Keratinocyte (primary cell): ENCODE measurements at regions not wholly inside any gene's neighbourhood (a gene's known extent, or its start where the extent isn't known, plus 50 kb on each side); places are given as distances from the start of the nearest gene placed in this dataset.

Experiments used
- DNase-seq: peaks from one replicate; pipeline ENCODE4 v3.0.0-alpha.2; 2011; ENCODE audit warnings: low read depth, missing footprints, low spot score
- FAIRE-seq: peaks from 2 replicates; lab custom pipeline; 2011; peaks lifted over from hg19 to GRCh38; lab: Jason Lieb, UNC
- H2AFZ ChIP-seq: 2 replicates; pipeline ENCODE4 v1.6.0; 2012; ENCODE audit warnings: low read length, control low read depth, inconsistent platforms; ENCODE audit not compliant: control insufficient read depth
- H3K27ac ChIP-seq: 2 replicates; pipeline ENCODE4 v1.5.1; 2011; ENCODE audit warnings: low read length; ENCODE audit not compliant: control insufficient read depth, insufficient read depth
- H3K27me3 ChIP-seq: 3 replicates; pipeline ENCODE4 v1.6.0; 2011; ENCODE audit warnings: low read length; ENCODE audit not compliant: control insufficient read depth, insufficient read depth; ENCODE audit errors: extremely low read depth
- H3K36me3 ChIP-seq, 2 experiments: 2 replicates in 1 of 2; 3 replicates in 1 of 2; pipeline ENCODE4 v1.5.1; 2011; ENCODE audit warnings: low read length in 2 of 2, mild to moderate bottlenecking in 1 of 2; ENCODE audit not compliant: control insufficient read depth in 2 of 2, insufficient read depth in 2 of 2; ENCODE audit errors: extremely low read depth in 1 of 2
- H3K4me1 ChIP-seq: 3 replicates; pipeline ENCODE4 v1.5.1; 2011; ENCODE audit warnings: low read length; ENCODE audit not compliant: control insufficient read depth, insufficient read depth; ENCODE audit errors: extremely low read depth
- H3K4me2 ChIP-seq: 3 replicates; pipeline ENCODE4 v1.6.0; 2011; ENCODE audit warnings: low read depth, low read length; ENCODE audit not compliant: control insufficient read depth, insufficient read depth; ENCODE audit errors: extremely low read depth
- H3K4me3 ChIP-seq, 3 experiments: fragments of 200-600 bp in 1 of 3; sonication (generic) in 1 of 3; 2 replicates in 2 of 3; 3 replicates in 1 of 3; pipeline ENCODE4 v1.5.1; 2011 to 2016; ENCODE audit warnings: low read length in 3 of 3, mild to moderate bottlenecking in 3 of 3, control low read depth in 2 of 3, inconsistent platforms in 1 of 3, low read depth in 1 of 3, mixed read lengths in 1 of 3, mixed run types in 1 of 3, moderate library complexity in 1 of 3; ENCODE audit not compliant: control insufficient read depth in 2 of 3, insufficient read depth in 2 of 3; ENCODE audit errors: extremely low read depth in 1 of 3
- H3K79me2 ChIP-seq: 2 replicates; pipeline ENCODE4 v1.6.0; 2012; ENCODE audit warnings: low read length; ENCODE audit not compliant: control insufficient read depth, insufficient read depth
- H3K9ac ChIP-seq: 3 replicates; pipeline ENCODE4 v1.6.0; 2011; ENCODE audit warnings: low read length; ENCODE audit not compliant: control insufficient read depth, insufficient read depth; ENCODE audit errors: extremely low read depth
- H3K9me1 ChIP-seq: 3 replicates; pipeline ENCODE4 v1.6.0; 2011; ENCODE audit warnings: low read length; ENCODE audit not compliant: control insufficient read depth, insufficient read depth; ENCODE audit errors: extremely low read depth
- H3K9me3 ChIP-seq: 2 replicates; pipeline ENCODE4 v1.5.1; 2012; ENCODE audit warnings: low read depth, low read length; ENCODE audit not compliant: control insufficient read depth
- H4K20me1 ChIP-seq: 3 replicates; pipeline ENCODE4 v1.6.0; 2011; ENCODE audit warnings: low read length; ENCODE audit not compliant: control insufficient read depth, insufficient read depth; ENCODE audit errors: extremely low read depth
- EZH2 ChIP-seq: IDR thresholded peaks from one replicate; pipeline ENCODE4 v1.6.1; 2012; ENCODE audit warnings: inconsistent platforms, mild to moderate bottlenecking, low read length, moderate library complexity
- dilution Hi-C: fragments of 300-500 bp; cut with MboI; formaldehyde crosslinking; loops from one replicate; pipeline ENCODE4 v1.7.0; 2020; ENCODE audit warnings: low sequenced_read_pairs; ENCODE audit not compliant: extremely low pct_ligation_motif_present
- TF ChIP-seq, protein P1 (sequence below), 3 experiments: IDR thresholded peaks in 1 of 3; conservative IDR thresholded peaks in 1 of 3; optimal IDR thresholded peaks in 1 of 3; 2 replicates in 2 of 3; 3 replicates in 1 of 3; pipeline versions ENCODE3 to v1.5.1; 2011; ENCODE audit warnings: low read length in 3 of 3, mild to moderate bottlenecking in 3 of 3, moderate library complexity in 2 of 3, control low read depth in 1 of 3, inconsistent platforms in 1 of 3; ENCODE audit not compliant: insufficient read depth in 2 of 3; ENCODE audit errors: extremely low read depth in 1 of 3

DNA sequence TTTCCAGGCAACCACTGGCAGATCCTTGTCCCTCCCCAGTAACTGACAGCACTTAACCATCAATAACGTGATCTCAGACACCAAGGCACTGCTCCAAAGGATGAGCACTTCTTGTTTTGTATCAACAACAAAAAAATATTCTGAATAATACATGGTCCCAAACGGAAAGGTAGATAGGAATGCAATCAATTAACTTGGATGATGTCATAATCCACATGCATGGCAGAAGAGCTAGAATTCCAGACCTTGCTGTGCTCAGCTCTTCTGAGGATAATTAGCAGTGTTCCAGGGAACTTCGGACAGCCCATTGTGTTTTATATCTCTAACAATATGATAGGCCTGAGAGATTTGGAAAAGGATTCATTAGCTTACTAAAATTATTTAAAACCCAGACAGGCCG, 288.4 kb upstream of the PCSK5 start:
- Histone ChIP-seq H3K9me1 (no peaks in the 10 kb centered on the region), H3K4me3 (no peak overlapping the region), H4K20me1 (no peaks in the 10 kb centered on the region), H3K9me3 (no peaks in the 10 kb centered on the region), H3K4me2 (no peak overlapping the region), H2AFZ (no peak overlapping the region), H3K9ac (no peak overlapping the region), H3K27me3 (no peaks in the 10 kb centered on the region), H3K79me2 (no peaks in the 10 kb centered on the region), H3K4me1 (no peaks in the 10 kb centered on the region), H3K27ac (no peak overlapping the region), H3K36me3 (no peaks in the 10 kb centered on the region)
- TF ChIP-seq EZH2 = no peak
- TF ChIP-seq, protein P1, sequence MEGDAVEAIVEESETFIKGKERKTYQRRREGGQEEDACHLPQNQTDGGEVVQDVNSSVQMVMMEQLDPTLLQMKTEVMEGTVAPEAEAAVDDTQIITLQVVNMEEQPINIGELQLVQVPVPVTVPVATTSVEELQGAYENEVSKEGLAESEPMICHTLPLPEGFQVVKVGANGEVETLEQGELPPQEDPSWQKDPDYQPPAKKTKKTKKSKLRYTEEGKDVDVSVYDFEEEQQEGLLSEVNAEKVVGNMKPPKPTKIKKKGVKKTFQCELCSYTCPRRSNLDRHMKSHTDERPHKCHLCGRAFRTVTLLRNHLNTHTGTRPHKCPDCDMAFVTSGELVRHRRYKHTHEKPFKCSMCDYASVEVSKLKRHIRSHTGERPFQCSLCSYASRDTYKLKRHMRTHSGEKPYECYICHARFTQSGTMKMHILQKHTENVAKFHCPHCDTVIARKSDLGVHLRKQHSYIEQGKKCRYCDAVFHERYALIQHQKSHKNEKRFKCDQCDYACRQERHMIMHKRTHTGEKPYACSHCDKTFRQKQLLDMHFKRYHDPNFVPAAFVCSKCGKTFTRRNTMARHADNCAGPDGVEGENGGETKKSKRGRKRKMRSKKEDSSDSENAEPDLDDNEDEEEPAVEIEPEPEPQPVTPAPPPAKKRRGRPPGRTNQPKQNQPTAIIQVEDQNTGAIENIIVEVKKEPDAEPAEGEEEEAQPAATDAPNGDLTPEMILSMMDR (optimal IDR thresholded peaks at IDR 0.05 in 1 of 3, IDR thresholded peaks at IDR 0.05 in 1 of 3, conservative IDR thresholded peaks at IDR 0.05 in 1 of 3; ENCODE audit: extremely low read depth in 1 of 3, insufficient read depth in 2 of 3, low read length in 3 of 3) = no peak
- DNase-seq = no peak
- no peak for FAIRE-seq
- dilution Hi-C loops = no loop called here

DNA sequence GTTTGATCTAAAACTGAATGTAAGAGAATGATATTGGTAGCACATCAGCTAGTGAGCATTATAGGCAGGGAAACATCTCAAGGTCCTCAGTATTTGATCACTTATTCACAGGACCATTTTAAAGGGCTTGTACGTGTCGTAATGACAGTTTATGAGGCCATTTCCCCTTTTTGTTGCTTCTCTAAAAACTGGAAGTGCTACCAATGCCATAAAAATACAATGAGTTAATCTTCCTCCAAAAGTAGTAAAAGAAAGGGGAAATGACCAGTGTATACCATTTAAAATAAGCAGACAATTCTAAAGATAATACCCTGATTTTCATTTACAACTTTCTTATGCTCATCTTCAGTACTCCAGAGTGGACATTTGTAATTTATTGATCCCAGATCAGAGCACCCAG, 285.8 kb upstream of the PCSK5 start:
- TF ChIP-seq, protein P1 (optimal IDR thresholded peaks at IDR 0.05 in 1 of 3, IDR thresholded peaks at IDR 0.05 in 1 of 3, conservative IDR thresholded peaks at IDR 0.05 in 1 of 3; ENCODE audit: extremely low read depth in 1 of 3, insufficient read depth in 2 of 3, low read length in 3 of 3) = no peak
- TF ChIP-seq EZH2 = no peak
- FAIRE-seq = no peak
- no peak for DNase-seq
- H3K4me2 ChIP-seq = no peak overlapping the region
- no peak overlapping the region for H2AFZ ChIP-seq
- no peaks in the 10 kb centered on the region for H3K9me1 ChIP-seq
- dilution Hi-C loops = no loop called here
- H3K79me2 ChIP-seq = no peaks in the 10 kb centered on the region
- no peaks in the 10 kb centered on the region for H3K36me3 ChIP-seq
- no peaks in the 10 kb centered on the region for H3K4me1 ChIP-seq
- no peaks in the 10 kb centered on the region for H3K9me3 ChIP-seq
- no peak overlapping the region for H3K9ac ChIP-seq
- H4K20me1 ChIP-seq = no peaks in the 10 kb centered on the region
- no peak overlapping the region for H3K4me3 ChIP-seq
- H3K27ac ChIP-seq = no peak overlapping the region
- no peaks in the 10 kb centered on the region for H3K27me3 ChIP-seq
